Mesenchymal stem cell (in vitro differentiated cells and primary cell): ENCODE measurements at regions not wholly inside any gene's neighbourhood (a gene's known extent, or its start where the extent isn't known, plus 50 kb on each side); places are given as distances from the start of the nearest gene placed in this dataset.

Source experiments
- DNase-seq: peaks from one replicate; pipeline ENCODE4 v3.0.0-alpha.2; 2013
- H2AFZ ChIP-seq: one replicate; pipeline ENCODE4 v1.6.1; 2013; ENCODE audit warnings: low read depth, mild to moderate bottlenecking, control low read depth, inconsistent platforms, low read length, moderate library complexity
- H2AK5ac ChIP-seq: 2 replicates; pipeline ENCODE4 v1.6.1; 2013; ENCODE audit warnings: low read length, moderate library complexity, mild to moderate bottlenecking, inconsistent platforms; ENCODE audit not compliant: severe bottlenecking
- H2BK120ac ChIP-seq: one replicate; pipeline ENCODE4 v1.6.1; 2013; ENCODE audit warnings: low read depth, mild to moderate bottlenecking, inconsistent platforms, low read length, moderate library complexity
- H2BK12ac ChIP-seq, 2 experiments: one replicate each; pipeline ENCODE4 v1.6.1; 2013; ENCODE audit warnings: inconsistent platforms in 2 of 2, low read length in 2 of 2, mild to moderate bottlenecking in 2 of 2, moderate library complexity in 2 of 2, control low read depth in 1 of 2
- H2BK15ac ChIP-seq: one replicate; pipeline ENCODE4 v1.6.1; 2013; ENCODE audit warnings: mild to moderate bottlenecking, low read depth, inconsistent platforms; ENCODE audit not compliant: poor library complexity, severe bottlenecking
- H2BK5ac ChIP-seq: 2 replicates; pipeline ENCODE4 v1.6.1; 2013; ENCODE audit warnings: low read depth, mild to moderate bottlenecking, low read length, control low read depth, inconsistent platforms; ENCODE audit not compliant: poor library complexity, severe bottlenecking
- H3K14ac ChIP-seq, 2 experiments: one replicate each; pipeline ENCODE4 v1.6.1; 2013; ENCODE audit warnings: inconsistent platforms in 2 of 2, low read length in 2 of 2, control low read depth in 1 of 2, mild to moderate bottlenecking in 1 of 2, moderate library complexity in 1 of 2
- H3K18ac ChIP-seq, 2 experiments: one replicate each; pipeline ENCODE4 v1.6.1; 2013; ENCODE audit warnings: inconsistent platforms in 2 of 2, low read length in 2 of 2, control low read depth in 1 of 2, low read depth in 1 of 2, mild to moderate bottlenecking in 1 of 2
- H3K23ac ChIP-seq, 2 experiments: one replicate each; pipeline ENCODE4 v1.6.1; 2013; ENCODE audit warnings: inconsistent platforms in 2 of 2, low read length in 2 of 2, mild to moderate bottlenecking in 2 of 2, moderate library complexity in 2 of 2, control low read depth in 1 of 2
- H3K27ac ChIP-seq: 2 replicates; pipeline ENCODE4 v1.5.1; 2013; ENCODE audit warnings: mild to moderate bottlenecking, moderate library complexity, low read length, control low read depth, inconsistent platforms; ENCODE audit not compliant: poor library complexity, severe bottlenecking
- H3K27me3 ChIP-seq, 2 experiments: 2 replicates each; pipeline versions ENCODE4 v1.6.1 to v1.7.0; 2013; ENCODE audit warnings: low read length in 2 of 2, mild to moderate bottlenecking in 2 of 2, moderate library complexity in 2 of 2, control low read depth in 1 of 2, inconsistent platforms in 1 of 2; ENCODE audit not compliant: control insufficient read depth in 1 of 2, insufficient read depth in 1 of 2
- H3K36me3 ChIP-seq, 2 experiments: 2 replicates each; pipeline versions ENCODE4 v1.6.1 to v1.7.0; 2013; ENCODE audit warnings: low read length in 2 of 2, control low read depth in 1 of 2, inconsistent platforms in 1 of 2, low read depth in 1 of 2, mild to moderate bottlenecking in 1 of 2; ENCODE audit not compliant: insufficient read depth in 2 of 2, control insufficient read depth in 1 of 2
- H3K4ac ChIP-seq, 2 experiments: one replicate each; pipeline ENCODE4 v1.6.1; 2013; ENCODE audit warnings: inconsistent platforms in 2 of 2, low read length in 2 of 2, mild to moderate bottlenecking in 2 of 2, moderate library complexity in 2 of 2, control low read depth in 1 of 2, low read depth in 1 of 2
- H3K4me1 ChIP-seq: 2 replicates; pipeline ENCODE4 v1.6.1; 2013; ENCODE audit warnings: low read depth, low read length, control low read depth; ENCODE audit not compliant: control insufficient read depth, insufficient read depth
- H3K4me2 ChIP-seq: 2 replicates; pipeline ENCODE4 v1.6.1; 2013; ENCODE audit warnings: low read length, mild to moderate bottlenecking, inconsistent platforms; ENCODE audit not compliant: poor library complexity, severe bottlenecking
- H3K4me3 ChIP-seq, 2 experiments: 2 replicates each; pipeline versions ENCODE4 v1.5.1 to v1.7.0; 2013; ENCODE audit warnings: low read length in 2 of 2, mild to moderate bottlenecking in 2 of 2, control low read depth in 1 of 2, low read depth in 1 of 2; ENCODE audit not compliant: insufficient read depth in 1 of 2
- H3K79me1 ChIP-seq: replicated peaks from 2 replicates; pipeline ENCODE4 v1.6.1; 2013; ENCODE audit warnings: mild to moderate bottlenecking, control low read depth, low read length, inconsistent platforms; ENCODE audit not compliant: poor library complexity, severe bottlenecking
- H3K9ac ChIP-seq: 2 replicates; pipeline ENCODE4 v1.7.0; 2013; ENCODE audit warnings: mild to moderate bottlenecking, low read length, moderate library complexity
- H3K9me3 ChIP-seq: 2 replicates; pipeline ENCODE4 v1.7.0; 2013; ENCODE audit warnings: mild to moderate bottlenecking, low read length; ENCODE audit not compliant: control insufficient read depth
- H4K8ac ChIP-seq: one replicate; pipeline ENCODE4 v1.6.1; 2013; ENCODE audit warnings: inconsistent platforms, mild to moderate bottlenecking, low read length, moderate library complexity
- H4K91ac ChIP-seq: one replicate; pipeline ENCODE4 v1.6.1; 2013; ENCODE audit warnings: mild to moderate bottlenecking, low read length, inconsistent platforms
- WGBS: methylation state at CpG from one replicate; pipeline ENCODE4 v1.1.7; 2013; ENCODE audit warnings: mixed read lengths; 5-methylcytosine and 5-hydroxymethylcytosine counted together

- Histone ChIP-seq H3K4me3 (no peak overlapping the region), H2AK5ac (no peak overlapping the region), H3K18ac (no peak overlapping the region), H2AFZ (no peak overlapping the region), H3K4me2 (no peak overlapping the region), H2BK120ac (no peak overlapping the region), H3K9ac (no peak overlapping the region), H2BK5ac (no peak overlapping the region), H3K27me3 (no peaks in the 10 kb centered on the region), H3K23ac (no peak overlapping the region), H3K4ac (no peak overlapping the region), H2BK12ac (no peak overlapping the region), H3K79me1 (peaks cover 14% of the 10 kb centered on the region), H4K91ac (no peak overlapping the region), H3K27ac (no peak overlapping the region), H3K9me3 (no peaks in the 10 kb centered on the region), H4K8ac (no peak overlapping the region), H3K14ac (peak overlapping the region in 1 of 2 experiments; percentile 48), H3K36me3 (peaks cover 0 to 10% of the 10 kb centered on the region in 2 experiments), H3K4me1 (peaks cover 37% of the 10 kb centered on the region), H2BK15ac (no peak overlapping the region)
- DNase-seq: no peak
- 89% methylated on average over 28 of the region's 35 CpGs for WGBS
Measured at GRCh38 chr16:85424260-85425073, 188.7 kb upstream of the GSE1 start.

GRCh38 chr16:85425074-85425662 is 188.0 kb upstream of the GSE1 start:
- 84% methylated on average over 17 of the region's 17 CpGs for WGBS
- Histone ChIP-seq H3K4me1 (peaks cover 30% of the 10 kb centered on the region), H2BK120ac (no peak overlapping the region), H3K9me3 (no peaks in the 10 kb centered on the region), H3K4ac (no peak overlapping the region), H2AFZ (no peak overlapping the region), H3K18ac (no peak overlapping the region), H3K79me1 (peaks cover 13% of the 10 kb centered on the region), H3K4me3 (no peak overlapping the region), H3K23ac (no peak overlapping the region), H3K4me2 (no peak overlapping the region), H4K91ac (no peak overlapping the region), H2BK15ac (no peak overlapping the region), H3K27ac (no peak overlapping the region), H2BK5ac (no peak overlapping the region), H4K8ac (no peak overlapping the region), H3K14ac (no peak overlapping the region), H3K9ac (no peak overlapping the region), H3K27me3 (no peaks in the 10 kb centered on the region), H2AK5ac (no peak overlapping the region), H2BK12ac (no peak overlapping the region), H3K36me3 (peaks cover 0 to 10% of the 10 kb centered on the region in 2 experiments)
- DNase-seq: no peak

DNA sequence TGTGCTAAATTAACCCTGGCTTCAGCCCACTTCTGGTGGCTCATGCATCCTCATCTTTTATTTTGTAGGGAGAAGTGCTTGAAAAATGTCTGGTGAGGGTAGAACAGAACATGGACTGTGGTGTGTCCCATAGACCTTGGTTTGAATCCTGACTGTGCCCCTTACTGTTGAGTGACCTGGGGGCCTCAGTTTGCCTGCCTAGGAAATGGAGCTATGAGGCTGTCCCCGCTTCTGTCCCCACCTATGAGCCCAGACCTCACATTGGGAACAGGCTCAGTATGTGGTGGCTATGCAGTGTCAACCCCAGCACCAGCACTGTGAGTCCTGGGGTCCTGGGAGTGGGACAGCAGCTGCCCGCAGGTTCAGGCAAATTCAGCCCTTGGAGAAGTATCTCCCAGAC is 186.3 kb upstream of the GSE1 start:
- Histone ChIP-seq H3K4me1 (peaks cover 17% of the 10 kb centered on the region), H3K79me1 (peaks cover 4% of the 10 kb centered on the region), H3K27me3 (no peaks in the 10 kb centered on the region), H3K4me2 (no peak overlapping the region), H2AFZ (no peak overlapping the region), H2AK5ac (no peak overlapping the region), H2BK5ac (no peak overlapping the region), H4K8ac (no peak overlapping the region), H3K9ac (no peak overlapping the region), H2BK120ac (no peak overlapping the region), H3K18ac (no peak overlapping the region), H2BK15ac (no peak overlapping the region), H3K36me3 (peaks cover 0 to 10% of the 10 kb centered on the region in 2 experiments), H3K4ac (no peak overlapping the region), H4K91ac (no peak overlapping the region), H2BK12ac (no peak overlapping the region), H3K4me3 (no peak overlapping the region), H3K23ac (no peak overlapping the region), H3K9me3 (no peaks in the 10 kb centered on the region), H3K14ac (no peak overlapping the region), H3K27ac (no peak overlapping the region)
- DNase-seq: no peak
- 94% methylated on average over 2 of the region's 2 CpGs for WGBS

DNA sequence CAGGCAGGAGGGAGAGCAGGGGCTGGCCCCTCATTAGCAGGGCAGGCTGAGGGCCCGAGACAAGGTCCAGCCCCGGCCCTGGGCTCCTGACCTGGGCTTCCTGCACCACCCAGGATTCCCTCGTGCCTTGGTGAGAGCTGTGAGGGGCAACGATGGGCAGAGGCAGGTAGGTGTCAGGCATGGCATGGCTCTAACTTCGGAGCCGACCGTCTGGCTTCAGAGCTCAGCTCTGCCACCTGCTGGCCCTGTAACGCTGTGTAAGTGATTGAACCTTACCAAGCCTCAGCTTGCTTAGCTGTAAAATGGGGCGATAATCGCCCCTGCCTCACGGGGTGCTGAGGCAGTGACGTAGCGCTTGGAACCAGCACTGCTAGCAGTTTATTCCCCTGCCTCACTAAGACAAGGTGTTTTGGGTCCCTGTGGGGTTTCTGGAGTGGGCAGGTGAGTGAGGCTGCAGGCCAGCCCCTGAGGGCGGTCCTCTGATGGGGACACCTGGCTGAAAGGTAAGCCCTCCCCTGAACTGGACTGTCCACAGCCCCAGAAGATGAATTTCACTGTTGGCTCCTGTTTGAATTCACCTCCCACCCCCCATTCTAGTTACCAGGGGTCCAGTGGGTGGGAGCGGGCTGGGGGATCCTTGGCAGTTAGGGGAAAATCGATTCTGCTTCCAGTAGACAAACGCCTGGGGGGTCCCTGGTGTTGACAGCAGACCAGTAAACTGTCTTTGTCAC is 184.8 kb upstream of the GSE1 start:
- no peak overlapping the region for H2AFZ ChIP-seq
- no peak overlapping the region for H4K91ac ChIP-seq
- no peak overlapping the region for H3K4ac ChIP-seq
- no peak overlapping the region for H3K9ac ChIP-seq
- H3K4me1 ChIP-seq: peaks cover 2% of the 10 kb centered on the region
- no peak for DNase-seq
- H4K8ac ChIP-seq: no peak overlapping the region
- H2BK120ac ChIP-seq: no peak overlapping the region
- H3K36me3 ChIP-seq: peaks cover 0 to 10% of the 10 kb centered on the region in 2 experiments
- no peak overlapping the region for H2BK5ac ChIP-seq
- no peaks in the 10 kb centered on the region for H3K27me3 ChIP-seq
- no peak overlapping the region for H3K14ac ChIP-seq
- H3K23ac ChIP-seq: no peak overlapping the region
- no peak overlapping the region for H3K4me2 ChIP-seq
- no peak overlapping the region for H2BK15ac ChIP-seq
- no peak overlapping the region for H2AK5ac ChIP-seq
- H3K79me1 ChIP-seq: peaks cover 4% of the 10 kb centered on the region
- no peak overlapping the region for H3K18ac ChIP-seq
- 73% methylated on average over 17 of the region's 17 CpGs for WGBS
- H3K27ac ChIP-seq: no peak overlapping the region
- no peak overlapping the region for H2BK12ac ChIP-seq
- no peak overlapping the region for H3K4me3 ChIP-seq
- H3K9me3 ChIP-seq: no peaks in the 10 kb centered on the region
